Upper lobe of left lung (tissue), 6 donors: ENCODE measurements at regions not wholly inside any gene's neighbourhood (a gene's known extent, or its start where the extent isn't known, plus 50 kb on each side); places are given as distances from the start of the nearest gene placed in this dataset.

ENCODE experiments used
- ATAC-seq, 2 donors: fragments of 200-7000 bp; cut with Tn5 transposase; one replicate each; pipeline ENCODE4 v1.9.1; 2022; ENCODE audit warnings: mild to moderate bottlenecking in 2 of 2, moderate library complexity in 2 of 2; ENCODE audit not compliant: low FRiP score in 2 of 2
- DNase-seq, 2 donors: peaks; one replicate each; pipeline ENCODE4 v3.0.0-alpha.2; 2019 to 2020
- H3K27ac ChIP-seq, 4 donors: fragments of 200-600 bp; sonication (generic); one replicate each; pipeline ENCODE4 v1.5.1; 2016 to 2019
- H3K27me3 ChIP-seq, 4 donors: fragments of 200-600 bp; sonication (generic); one replicate each; pipeline ENCODE4 v1.5.1; 2017 to 2019
- H3K36me3 ChIP-seq, 4 donors: fragments of 200-600 bp; sonication (generic); one replicate each; pipeline ENCODE4 v1.5.1; 2016 to 2019
- H3K4me1 ChIP-seq, 4 donors: fragments of 200-600 bp; sonication (generic); one replicate each; pipeline ENCODE4 v1.5.1; 2018 to 2019
- H3K4me3 ChIP-seq, 4 donors: fragments of 200-600 bp; sonication (generic); one replicate each; pipeline ENCODE4 v1.5.1; 2017 to 2019; ENCODE audit warnings: mild to moderate bottlenecking in 2 of 4, moderate library complexity in 1 of 4
- H3K9me3 ChIP-seq, 4 donors: fragments of 200-600 bp; sonication (generic); one replicate each; pipeline ENCODE4 v1.5.1; 2018 to 2019
- CTCF ChIP-seq, 6 experiments: fragments of 450-650 bp in 4 of 6; fragments of 200-600 bp in 2 of 6; sonication (generic) in 2 of 6; IDR thresholded peaks; one replicate each; pipeline ENCODE4 v1.5.1; 2016 to 2019; ENCODE audit warnings: antibody characterized with exemption in 6 of 6
- EP300 ChIP-seq, 4 donors: sonication (generic); formaldehyde crosslinking; IDR thresholded peaks; one replicate each; pipeline ENCODE4 v1.5.1; 2017; ENCODE audit warnings: antibody characterized with exemption in 4 of 4, control low read depth in 2 of 4
- POLR2A ChIP-seq, 4 donors: fragments of 450-650 bp; IDR thresholded peaks; one replicate each; pipeline ENCODE4 v1.5.1; 2016 to 2017; ENCODE audit warnings: antibody characterized with exemption in 4 of 4, mild to moderate bottlenecking in 2 of 4
- POLR2AphosphoS5 ChIP-seq, 2 donors: sonication (generic); formaldehyde crosslinking; IDR thresholded peaks; one replicate each; pipeline ENCODE4 v1.5.1; 2017; ENCODE audit warnings: antibody characterized with exemption in 2 of 2
- WGBS, 2 donors: methylation state at CpG; one replicate each; pipeline ENCODE4 v1.1.5; 2017 to 2018; 5-methylcytosine and 5-hydroxymethylcytosine counted together
- donor health status: DM: no; HTN: no; CAD: no; lungs with moderate emphysema.
- donor health status: DM: no; HTN: yes; CAD: no; lungs with severe emphysema.

GRCh38 chr2:21411741-21412140 is 288.0 kb downstream of the TDRD15 start:
- H3K27me3 ChIP-seq = no peaks in the 10 kb centered on the region
- H3K9me3 ChIP-seq = no peaks in the 10 kb centered on the region
- DNase-seq = no peak
- no peak for ATAC-seq
- no peaks in the 10 kb centered on the region for H3K36me3 ChIP-seq
- H3K4me3 ChIP-seq = no peak overlapping the region
- TF ChIP-seq POLR2A (IDR thresholded peaks at IDR 0.05) (no peak), CTCF (IDR thresholded peaks at IDR 0.05) (no peak), POLR2AphosphoS5 (IDR thresholded peaks at IDR 0.05) (no peak), EP300 (IDR thresholded peaks at IDR 0.05) (no peak)
- no peaks in the 10 kb centered on the region for H3K4me1 ChIP-seq
- 64% methylated on average over 5 of the region's 5 CpGs for WGBS, 2 donors
- no peak overlapping the region for H3K27ac ChIP-seq

- Histone ChIP-seq H3K27ac (no peak overlapping the region), H3K4me3 (no peak overlapping the region), H3K4me1 (no peaks in the 10 kb centered on the region), H3K9me3 (no peaks in the 10 kb centered on the region), H3K27me3 (no peaks in the 10 kb centered on the region), H3K36me3 (no peaks in the 10 kb centered on the region)
- WGBS, 2 donors = 61 to 64% methylated on average over 4 of the region's 4 CpGs
- TF ChIP-seq EP300 (IDR thresholded peaks at IDR 0.05) (no peak), CTCF (IDR thresholded peaks at IDR 0.05) (no peak), POLR2A (IDR thresholded peaks at IDR 0.05) (no peak), POLR2AphosphoS5 (IDR thresholded peaks at IDR 0.05) (no peak)
- no peak for DNase-seq
- ATAC-seq = no peak
These were observed 289.2 kb downstream of the TDRD15 start for GRCh38 chr2:21412944-21413443.

GRCh38 chr2:21415234-21415633 is 291.5 kb downstream of the TDRD15 start:
- no peak overlapping the region for H3K27ac ChIP-seq
- DNase-seq (no peak), ATAC-seq (no peak)
- 65% methylated on average over 3 of the region's 3 CpGs for WGBS, 2 donors
- H3K9me3 ChIP-seq = no peaks in the 10 kb centered on the region
- TF ChIP-seq POLR2AphosphoS5 (IDR thresholded peaks at IDR 0.05) = no peak
- no peak for TF ChIP-seq EP300 (IDR thresholded peaks at IDR 0.05)
- no peak for TF ChIP-seq POLR2A (IDR thresholded peaks at IDR 0.05)
- TF ChIP-seq CTCF (IDR thresholded peaks at IDR 0.05) = no peak
- no peak overlapping the region for H3K4me3 ChIP-seq
- no peaks in the 10 kb centered on the region for H3K4me1 ChIP-seq
- no peaks in the 10 kb centered on the region for H3K36me3 ChIP-seq
- H3K27me3 ChIP-seq = no peaks in the 10 kb centered on the region

GRCh38 chr2:21416226-21416625 is 292.5 kb downstream of the TDRD15 start:
- H3K9me3 ChIP-seq = no peaks in the 10 kb centered on the region
- TF ChIP-seq CTCF (IDR thresholded peaks at IDR 0.05) (no peak), POLR2AphosphoS5 (IDR thresholded peaks at IDR 0.05) (no peak), EP300 (IDR thresholded peaks at IDR 0.05) (no peak), POLR2A (IDR thresholded peaks at IDR 0.05) (no peak)
- H3K4me3 ChIP-seq = no peak overlapping the region
- no peak overlapping the region for H3K27ac ChIP-seq
- no peaks in the 10 kb centered on the region for H3K4me1 ChIP-seq
- H3K36me3 ChIP-seq = no peaks in the 10 kb centered on the region
- H3K27me3 ChIP-seq = no peaks in the 10 kb centered on the region
- ATAC-seq = no peak
- no peak for DNase-seq

- WGBS, 2 donors = 37 to 43% methylated on average over 4 of the region's 4 CpGs
- no peaks in the 10 kb centered on the region for H3K27me3 ChIP-seq
- TF ChIP-seq EP300 (IDR thresholded peaks at IDR 0.05) (no peak), POLR2A (IDR thresholded peaks at IDR 0.05) (no peak), POLR2AphosphoS5 (IDR thresholded peaks at IDR 0.05) (no peak), CTCF (IDR thresholded peaks at IDR 0.05) (no peak)
These were observed 294.7 kb downstream of the TDRD15 start for GRCh38 chr2:21418456-21418855.

More at GRCh38 chr2:21418456-21418855, 294.7 kb downstream of the TDRD15 start:
- DNase-seq (no peak), ATAC-seq (no peak)
- Histone ChIP-seq H3K9me3 (no peaks in the 10 kb centered on the region), H3K36me3 (no peaks in the 10 kb centered on the region), H3K27ac (no peak overlapping the region), H3K4me3 (no peak overlapping the region), H3K4me1 (no peaks in the 10 kb centered on the region)
